OCI-LY7 (cell line): ENCODE measurements at regions not wholly inside any gene's neighbourhood (a gene's known extent, or its start where the extent isn't known, plus 50 kb on each side); places are given as distances from the start of the nearest gene placed in this dataset.

ENCODE experiments used
- EZH2phosphoT487 ChIP-seq: fragments of 200-600 bp; sonication (generic); IDR thresholded peaks from 2 replicates; pipeline ENCODE4 v1.6.1; 2018; ENCODE audit warnings: low read depth, borderline replicate concordance, mild to moderate bottlenecking, mixed run types, antibody characterized with exemption, low read length, moderate library complexity, mixed read lengths
- TF ChIP-seq, protein P1 (sequence below): fragments of 200-600 bp; sonication (generic); conservative IDR thresholded peaks from 2 replicates; pipeline ENCODE4 v1.5.1; 2014; ENCODE audit warnings: mild to moderate bottlenecking, antibody characterized with exemption, low read length, moderate library complexity, mixed read lengths

DNA sequence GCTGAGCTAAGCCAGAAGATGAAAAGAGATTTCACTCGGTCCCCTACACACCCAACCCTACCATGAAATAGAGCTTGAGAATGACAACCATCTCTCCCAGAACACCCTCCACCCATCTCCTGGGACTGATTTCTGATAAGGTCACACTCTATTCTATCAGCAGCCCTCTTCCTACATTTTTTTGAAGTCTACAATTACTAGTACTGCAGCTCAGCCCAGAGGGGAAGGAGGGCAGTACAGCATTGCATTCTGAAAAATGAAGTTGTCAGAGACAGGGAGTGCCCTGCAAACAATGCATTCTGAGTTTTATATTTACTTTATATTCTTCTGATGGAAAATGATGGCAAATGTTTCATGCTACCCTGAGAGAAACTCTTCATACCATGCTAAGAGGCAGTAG, 318.5 kb downstream of the BCAT1 start:
- TF ChIP-seq, protein P1, sequence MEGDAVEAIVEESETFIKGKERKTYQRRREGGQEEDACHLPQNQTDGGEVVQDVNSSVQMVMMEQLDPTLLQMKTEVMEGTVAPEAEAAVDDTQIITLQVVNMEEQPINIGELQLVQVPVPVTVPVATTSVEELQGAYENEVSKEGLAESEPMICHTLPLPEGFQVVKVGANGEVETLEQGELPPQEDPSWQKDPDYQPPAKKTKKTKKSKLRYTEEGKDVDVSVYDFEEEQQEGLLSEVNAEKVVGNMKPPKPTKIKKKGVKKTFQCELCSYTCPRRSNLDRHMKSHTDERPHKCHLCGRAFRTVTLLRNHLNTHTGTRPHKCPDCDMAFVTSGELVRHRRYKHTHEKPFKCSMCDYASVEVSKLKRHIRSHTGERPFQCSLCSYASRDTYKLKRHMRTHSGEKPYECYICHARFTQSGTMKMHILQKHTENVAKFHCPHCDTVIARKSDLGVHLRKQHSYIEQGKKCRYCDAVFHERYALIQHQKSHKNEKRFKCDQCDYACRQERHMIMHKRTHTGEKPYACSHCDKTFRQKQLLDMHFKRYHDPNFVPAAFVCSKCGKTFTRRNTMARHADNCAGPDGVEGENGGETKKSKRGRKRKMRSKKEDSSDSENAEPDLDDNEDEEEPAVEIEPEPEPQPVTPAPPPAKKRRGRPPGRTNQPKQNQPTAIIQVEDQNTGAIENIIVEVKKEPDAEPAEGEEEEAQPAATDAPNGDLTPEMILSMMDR, result 0 out of 2 replicates have a peak, but pooled peaks have one; percentile 15
- TF ChIP-seq EZH2phosphoT487, result no peak
